ENCODE measurements at regions not wholly inside any gene's neighbourhood (a gene's known extent, or its start where the extent isn't known, plus 50 kb on each side); places are given as distances from the start of the nearest gene placed in this dataset.

DNA sequence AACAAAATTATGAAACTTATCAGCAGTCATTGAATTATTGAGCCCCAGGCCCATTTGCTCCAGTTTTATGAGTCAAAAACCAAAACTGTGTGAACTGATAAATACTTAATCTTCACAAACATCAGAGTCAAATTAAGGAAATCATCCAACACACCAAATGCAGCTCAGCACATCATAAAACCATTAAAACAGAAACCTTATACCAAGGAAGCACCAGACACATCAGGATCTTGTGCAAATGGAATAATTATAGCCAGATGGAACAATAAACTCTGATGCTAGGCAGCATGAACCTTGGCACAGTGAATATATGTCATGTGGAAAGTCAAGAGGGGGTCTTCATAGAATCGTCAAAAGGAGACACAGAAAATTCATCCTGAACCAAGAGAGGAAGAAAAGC is 410.7 kb upstream of the API5 start:
- no peak for DNase-seq
- no peaks in the 10 kb centered on the region for H3K4me1 ChIP-seq (ENCODE audit: low read length)
- TF ChIP-seq EZH2phosphoT487 (IDR thresholded peaks at IDR 0.05; ENCODE audit: low read length): no peak
- TF ChIP-seq EZH2 (optimal IDR thresholded peaks at IDR 0.05; ENCODE audit: low read depth, low read length): no peak
- TF ChIP-seq, protein P1, sequence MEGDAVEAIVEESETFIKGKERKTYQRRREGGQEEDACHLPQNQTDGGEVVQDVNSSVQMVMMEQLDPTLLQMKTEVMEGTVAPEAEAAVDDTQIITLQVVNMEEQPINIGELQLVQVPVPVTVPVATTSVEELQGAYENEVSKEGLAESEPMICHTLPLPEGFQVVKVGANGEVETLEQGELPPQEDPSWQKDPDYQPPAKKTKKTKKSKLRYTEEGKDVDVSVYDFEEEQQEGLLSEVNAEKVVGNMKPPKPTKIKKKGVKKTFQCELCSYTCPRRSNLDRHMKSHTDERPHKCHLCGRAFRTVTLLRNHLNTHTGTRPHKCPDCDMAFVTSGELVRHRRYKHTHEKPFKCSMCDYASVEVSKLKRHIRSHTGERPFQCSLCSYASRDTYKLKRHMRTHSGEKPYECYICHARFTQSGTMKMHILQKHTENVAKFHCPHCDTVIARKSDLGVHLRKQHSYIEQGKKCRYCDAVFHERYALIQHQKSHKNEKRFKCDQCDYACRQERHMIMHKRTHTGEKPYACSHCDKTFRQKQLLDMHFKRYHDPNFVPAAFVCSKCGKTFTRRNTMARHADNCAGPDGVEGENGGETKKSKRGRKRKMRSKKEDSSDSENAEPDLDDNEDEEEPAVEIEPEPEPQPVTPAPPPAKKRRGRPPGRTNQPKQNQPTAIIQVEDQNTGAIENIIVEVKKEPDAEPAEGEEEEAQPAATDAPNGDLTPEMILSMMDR (IDR thresholded peaks at IDR 0.05; ENCODE audit: low read length): no peak
- no peaks in the 10 kb centered on the region for H3K9me3 ChIP-seq (replicated peaks; ENCODE audit: insufficient read depth, low read length)
- no peaks in the 10 kb centered on the region for H3K9me2 ChIP-seq (replicated peaks; ENCODE audit: insufficient read depth, low read length)
- no peak overlapping the region for H3K4me2 ChIP-seq (ENCODE audit: low read depth, low read length)
- no peaks in the 10 kb centered on the region for H4K20me1 ChIP-seq (ENCODE audit: insufficient read depth, low read length)
- no peak overlapping the region for H3K4me3 ChIP-seq (ENCODE audit: low read length)
- H3F3A ChIP-seq (ENCODE audit: insufficient read depth, low read length): no peaks in the 10 kb centered on the region
- no peaks in the 10 kb centered on the region for H3K27me3 ChIP-seq (replicated peaks; ENCODE audit: insufficient read depth, low read length)
- no peak overlapping the region for H2AFZ ChIP-seq (ENCODE audit: low read length)
- no peaks in the 10 kb centered on the region for H3K36me3 ChIP-seq (replicated peaks; ENCODE audit: insufficient read depth, low read length)
- no peaks in the 10 kb centered on the region for H3K79me2 ChIP-seq (ENCODE audit: low read length)
- H3K9ac ChIP-seq (ENCODE audit: low read length): no peak overlapping the region
- H3K27ac ChIP-seq (ENCODE audit: low read length): no peak overlapping the region

DNA sequence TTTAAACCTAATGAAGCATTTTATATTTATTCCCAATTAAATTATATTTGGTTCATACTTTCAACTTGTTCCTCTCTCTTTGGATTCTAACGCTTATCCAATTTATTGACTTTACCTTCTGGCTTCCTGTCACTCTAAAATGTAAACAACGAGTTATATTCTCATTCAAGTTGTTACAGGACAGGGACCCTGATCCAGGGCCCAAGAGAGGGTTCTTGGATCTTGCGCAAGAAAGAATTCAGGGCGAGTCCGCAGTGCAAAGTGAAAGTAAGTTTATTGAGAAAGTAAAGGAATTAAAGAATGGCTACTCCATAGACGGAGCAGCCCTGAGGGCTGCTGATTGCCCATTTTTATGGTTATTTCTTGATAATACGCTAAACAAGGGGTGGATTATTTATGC is 405.6 kb upstream of the API5 start:
- Histone ChIP-seq H2AFZ (ENCODE audit: low read length) (no peak overlapping the region), H3K4me2 (ENCODE audit: low read depth, low read length) (no peak overlapping the region), H3K4me3 (ENCODE audit: low read length) (no peak overlapping the region)

DNA sequence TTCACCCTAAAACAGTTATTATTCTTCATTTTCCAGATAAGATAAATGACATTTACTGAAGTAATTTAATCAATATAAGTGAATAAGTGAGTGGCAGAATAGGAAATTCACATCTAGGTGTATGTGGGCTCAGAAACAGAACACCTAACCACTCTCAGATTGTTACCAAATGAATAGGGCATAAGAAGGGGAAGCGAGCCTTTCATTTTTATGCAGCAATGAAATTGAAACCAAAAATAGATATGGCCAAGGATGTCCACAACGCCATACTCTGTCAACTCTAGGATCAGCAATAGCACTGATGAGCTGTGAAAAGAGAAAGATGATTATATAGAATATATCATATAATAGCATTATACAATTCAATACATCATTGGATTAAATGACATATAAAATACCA is 398.1 kb upstream of the API5 start:
- H3K79me2 ChIP-seq (ENCODE audit: low read length): no peaks in the 10 kb centered on the region
- no peaks in the 10 kb centered on the region for H3K9me3 ChIP-seq (replicated peaks; ENCODE audit: insufficient read depth, low read length)
- H3K4me2 ChIP-seq (ENCODE audit: low read depth, low read length): no peak overlapping the region
- H3K4me1 ChIP-seq (ENCODE audit: low read length): no peaks in the 10 kb centered on the region; the same call in 1 of the 2 replicates
- H3F3A ChIP-seq (ENCODE audit: insufficient read depth, low read length): 0 out of 2 replicates have a peak, but pooled peaks cover 3% of the 10 kb centered on the region
- no peaks in the 10 kb centered on the region for H4K20me1 ChIP-seq (ENCODE audit: insufficient read depth, low read length)
- H2AFZ ChIP-seq (ENCODE audit: low read length): no peak overlapping the region
- no peaks in the 10 kb centered on the region for H3K36me3 ChIP-seq (replicated peaks; ENCODE audit: insufficient read depth, low read length)
- no peaks in the 10 kb centered on the region for H3K27me3 ChIP-seq (replicated peaks; ENCODE audit: insufficient read depth, low read length)
- H3K9me2 ChIP-seq (replicated peaks; ENCODE audit: insufficient read depth, low read length): no peaks in the 10 kb centered on the region
- no peak overlapping the region for H3K27ac ChIP-seq (ENCODE audit: low read length)
- H3K9ac ChIP-seq (ENCODE audit: low read length): no peak overlapping the region
- H3K4me3 ChIP-seq (ENCODE audit: low read length): no peak overlapping the region
- TF ChIP-seq EZH2phosphoT487 (IDR thresholded peaks at IDR 0.05; ENCODE audit: low read length): no peak
- TF ChIP-seq EZH2 (optimal IDR thresholded peaks at IDR 0.05; ENCODE audit: low read depth, low read length): no peak
- TF ChIP-seq, protein P1 (IDR thresholded peaks at IDR 0.05; ENCODE audit: low read length): no peak
- DNase-seq: peak; percentile 39

More for the DNA sequence above, 405.6 kb upstream of the API5 start:
- H3F3A ChIP-seq (ENCODE audit: insufficient read depth, low read length): no peaks in the 10 kb centered on the region
- no peaks in the 10 kb centered on the region for H3K79me2 ChIP-seq (ENCODE audit: low read length)
- H3K36me3 ChIP-seq (replicated peaks; ENCODE audit: insufficient read depth, low read length): no peaks in the 10 kb centered on the region
- no peaks in the 10 kb centered on the region for H3K9me3 ChIP-seq (replicated peaks; ENCODE audit: insufficient read depth, low read length)
- no peak for DNase-seq
- no peaks in the 10 kb centered on the region for H3K4me1 ChIP-seq (ENCODE audit: low read length)
- no peak overlapping the region for H3K9ac ChIP-seq (ENCODE audit: low read length)
- TF ChIP-seq EZH2 (optimal IDR thresholded peaks at IDR 0.05; ENCODE audit: low read depth, low read length) (no peak), EZH2phosphoT487 (IDR thresholded peaks at IDR 0.05; ENCODE audit: low read length) (no peak)
- TF ChIP-seq, protein P1 (IDR thresholded peaks at IDR 0.05; ENCODE audit: low read length): no peak
- H3K9me2 ChIP-seq (replicated peaks; ENCODE audit: insufficient read depth, low read length): no peaks in the 10 kb centered on the region
- H4K20me1 ChIP-seq (ENCODE audit: insufficient read depth, low read length): no peaks in the 10 kb centered on the region
- H3K27me3 ChIP-seq (replicated peaks; ENCODE audit: insufficient read depth, low read length): no peaks in the 10 kb centered on the region
- no peak overlapping the region for H3K27ac ChIP-seq (ENCODE audit: low read length)

All from MM.1S (cell line).